ENCODE measurements at regions not wholly inside any gene's neighbourhood (a gene's known extent, or its start where the extent isn't known, plus 50 kb on each side); places are given as distances from the start of the nearest gene placed in this dataset.

DNA sequence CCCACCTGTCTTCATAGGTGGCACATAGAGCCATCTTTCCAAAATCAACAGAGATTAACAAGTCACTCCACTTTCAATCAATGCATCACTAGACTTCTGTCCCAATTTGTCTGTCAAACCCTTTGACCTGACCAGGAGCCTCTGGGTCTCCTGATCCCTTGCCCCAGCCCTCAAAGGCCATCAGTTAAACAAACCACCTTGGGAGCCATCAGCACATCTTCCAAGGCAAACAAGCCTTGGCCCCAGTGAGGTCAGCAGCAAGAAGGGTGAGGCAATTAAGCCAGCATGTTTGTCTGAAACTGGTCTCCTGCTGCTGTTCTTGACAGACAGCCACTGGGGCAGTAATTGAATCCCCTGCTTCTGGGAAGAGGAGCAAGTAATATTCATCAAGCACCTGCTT lies 742.8 kb upstream of the TBX3 start:
- intact Hi-C loops (cut with micrococcal nuclease), result no loop called here
- ATAC-seq, result no peak
- H3K9me2 ChIP-seq (ENCODE audit: insufficient read depth), result no peaks in the 10 kb centered on the region; the same call in 1 of the 2 replicates
- no peak overlapping the region for H3K27ac ChIP-seq (ENCODE audit: low read depth, low read length)
- no peak overlapping the region for H3K4me3 ChIP-seq (replicated peaks in 1 of 2; ENCODE audit: low read depth in 1 of 2, low read length in 2 of 2)
- DNase-seq (ENCODE audit: low read depth, low spot score), result no peak
- ChIA-PET CTCF (no interaction called here), POLR2A (no interaction called here), RAD21 (ENCODE audit: low non-redundant PET in 1 of 2, low total read pairs in 2 of 2, uncharacterized antibody in 2 of 2, unreplicated experiment in 2 of 2) (no interaction called here)
- H4K20me1 ChIP-seq (ENCODE audit: insufficient read depth), result no peaks in the 10 kb centered on the region
- no peak overlapping the region for H3K4me2 ChIP-seq (ENCODE audit: low read length)
- BruUV-seq (replicated peaks), result no TSS peak
- no peak overlapping the region for H3K9ac ChIP-seq (ENCODE audit: low read length)
- TF ChIP-seq FOSL1 (IDR thresholded peaks at IDR 0.05; ENCODE audit: low read depth) (no peak), SRF (IDR thresholded peaks at IDR 0.05; ENCODE audit: low read depth) (no peak), ZFX (IDR thresholded peaks at IDR 0.05) (no peak), EZH2 (IDR thresholded peaks at IDR 0.05) (no peak), CEBPB (IDR thresholded peaks at IDR 0.05; ENCODE audit: low read depth) (no peak), ZNF274 (IDR thresholded peaks at IDR 0.05; ENCODE audit: low read depth, low read length) (no peak), SIN3A (IDR thresholded peaks at IDR 0.05; ENCODE audit: low read depth) (no peak), YY1 (IDR thresholded peaks at IDR 0.05; ENCODE audit: extremely low read depth, insufficient replicate concordance, low read depth, low read length) (no peak)
- TF ChIP-seq, protein P1, sequence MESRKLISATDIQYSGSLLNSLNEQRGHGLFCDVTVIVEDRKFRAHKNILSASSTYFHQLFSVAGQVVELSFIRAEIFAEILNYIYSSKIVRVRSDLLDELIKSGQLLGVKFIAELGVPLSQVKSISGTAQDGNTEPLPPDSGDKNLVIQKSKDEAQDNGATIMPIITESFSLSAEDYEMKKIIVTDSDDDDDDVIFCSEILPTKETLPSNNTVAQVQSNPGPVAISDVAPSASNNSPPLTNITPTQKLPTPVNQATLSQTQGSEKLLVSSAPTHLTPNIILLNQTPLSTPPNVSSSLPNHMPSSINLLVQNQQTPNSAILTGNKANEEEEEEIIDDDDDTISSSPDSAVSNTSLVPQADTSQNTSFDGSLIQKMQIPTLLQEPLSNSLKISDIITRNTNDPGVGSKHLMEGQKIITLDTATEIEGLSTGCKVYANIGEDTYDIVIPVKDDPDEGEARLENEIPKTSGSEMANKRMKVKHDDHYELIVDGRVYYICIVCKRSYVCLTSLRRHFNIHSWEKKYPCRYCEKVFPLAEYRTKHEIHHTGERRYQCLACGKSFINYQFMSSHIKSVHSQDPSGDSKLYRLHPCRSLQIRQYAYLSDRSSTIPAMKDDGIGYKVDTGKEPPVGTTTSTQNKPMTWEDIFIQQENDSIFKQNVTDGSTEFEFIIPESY (IDR thresholded peaks at IDR 0.05; ENCODE audit: extremely low read depth, insufficient replicate concordance, low read length), result no peak
- TF ChIP-seq, protein P2, sequence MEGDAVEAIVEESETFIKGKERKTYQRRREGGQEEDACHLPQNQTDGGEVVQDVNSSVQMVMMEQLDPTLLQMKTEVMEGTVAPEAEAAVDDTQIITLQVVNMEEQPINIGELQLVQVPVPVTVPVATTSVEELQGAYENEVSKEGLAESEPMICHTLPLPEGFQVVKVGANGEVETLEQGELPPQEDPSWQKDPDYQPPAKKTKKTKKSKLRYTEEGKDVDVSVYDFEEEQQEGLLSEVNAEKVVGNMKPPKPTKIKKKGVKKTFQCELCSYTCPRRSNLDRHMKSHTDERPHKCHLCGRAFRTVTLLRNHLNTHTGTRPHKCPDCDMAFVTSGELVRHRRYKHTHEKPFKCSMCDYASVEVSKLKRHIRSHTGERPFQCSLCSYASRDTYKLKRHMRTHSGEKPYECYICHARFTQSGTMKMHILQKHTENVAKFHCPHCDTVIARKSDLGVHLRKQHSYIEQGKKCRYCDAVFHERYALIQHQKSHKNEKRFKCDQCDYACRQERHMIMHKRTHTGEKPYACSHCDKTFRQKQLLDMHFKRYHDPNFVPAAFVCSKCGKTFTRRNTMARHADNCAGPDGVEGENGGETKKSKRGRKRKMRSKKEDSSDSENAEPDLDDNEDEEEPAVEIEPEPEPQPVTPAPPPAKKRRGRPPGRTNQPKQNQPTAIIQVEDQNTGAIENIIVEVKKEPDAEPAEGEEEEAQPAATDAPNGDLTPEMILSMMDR (IDR thresholded peaks at IDR 0.05 in 2 of 3, conservative IDR thresholded peaks at IDR 0.05 in 1 of 3; ENCODE audit: borderline replicate concordance in 1 of 3, insufficient read depth in 1 of 3, low read depth in 2 of 3, low read length in 2 of 3), result no peak
- H3K9me3 ChIP-seq (ENCODE audit: control insufficient read depth in 1 of 2, insufficient read depth in 1 of 2, low read depth in 1 of 2, low read length in 2 of 2), result no peaks in the 10 kb centered on the region
- H3K27me3 ChIP-seq (ENCODE audit: insufficient read depth, low read length), result peaks cover 14% of the 10 kb centered on the region
- H3K4me1 ChIP-seq (ENCODE audit: control insufficient read depth in 1 of 2, insufficient read depth in 2 of 2, low read length in 2 of 2), result no peaks in the 10 kb centered on the region
- H3K36me3 ChIP-seq (ENCODE audit: control insufficient read depth in 1 of 2, insufficient read depth in 2 of 2, low read length in 2 of 2), result no peaks in the 10 kb centered on the region
- H3K79me2 ChIP-seq (ENCODE audit: insufficient read depth, low read length), result no peaks in the 10 kb centered on the region
- H2AFZ ChIP-seq (ENCODE audit: low read depth, low read length, poor library complexity, severe bottlenecking), result no peak overlapping the region

Measured in HCT116 (cell line).